GM21447 (cell line): ENCODE measurements at regions not wholly inside any gene's neighbourhood (a gene's known extent, or its start where the extent isn't known, plus 50 kb on each side); places are given as distances from the start of the nearest gene placed in this dataset.

Experiments
- ATAC-seq: cut with Tn5 transposase; IDR thresholded peaks from one replicate; pipeline ENCODE4 v1.9.1; 2021; ENCODE audit not compliant: unreplicated experiment

GRCh38 chr2:180110469-180110868 lies 103.4 kb upstream of the CWC22 start:
- ATAC-seq = no peak

GRCh38 chr2:180101846-180102245 lies 94.7 kb upstream of the CWC22 start:
- ATAC-seq = no peak

GRCh38 chr2:180099308-180099707 lies 92.2 kb upstream of the CWC22 start:
- no peak for ATAC-seq

DNA sequence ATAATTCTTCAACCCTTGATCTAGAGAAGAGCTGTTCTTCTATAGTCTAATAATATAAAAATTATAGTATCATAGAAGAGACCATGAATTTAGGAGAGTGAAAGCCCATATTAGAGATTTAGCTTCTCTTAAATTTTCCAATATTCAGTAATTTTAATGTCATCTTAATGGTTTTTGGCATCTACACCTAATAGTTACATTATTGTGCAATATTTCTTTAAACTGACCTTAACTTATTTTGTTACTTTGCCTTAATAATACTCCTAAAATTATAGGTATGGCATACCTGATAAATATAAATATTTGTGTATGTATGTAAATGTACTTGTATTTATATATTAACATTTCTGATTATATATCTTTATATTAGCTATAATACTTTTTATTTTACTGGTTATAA lies 78.0 kb upstream of the CWC22 start:
- no peak for ATAC-seq

- ATAC-seq = no peak
Observed at GRCh38 chr2:180077295-180077906, 70.3 kb upstream of the CWC22 start.

- no peak for ATAC-seq
Observed at GRCh38 chr2:180075870-180076269, 68.8 kb upstream of the CWC22 start.

DNA sequence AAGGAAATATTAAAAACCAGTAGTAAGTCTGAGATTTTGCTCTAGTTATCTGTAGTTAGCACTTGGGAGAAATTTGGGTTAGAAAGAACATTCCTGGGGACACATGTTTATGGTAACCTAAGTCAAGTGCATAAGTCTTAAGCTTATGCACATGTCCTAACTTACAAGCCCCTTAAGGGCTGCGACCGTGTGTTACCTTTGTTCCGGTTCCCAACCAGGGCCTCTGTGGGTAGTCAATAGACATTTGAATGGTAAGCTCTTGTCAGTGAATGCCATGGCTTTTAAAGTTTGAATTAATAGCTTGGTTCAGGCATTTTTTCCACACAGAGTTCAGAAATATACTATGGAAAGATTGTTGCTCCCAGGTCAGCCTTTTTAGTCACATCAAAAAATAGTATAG lies 64.7 kb upstream of the CWC22 start:
- ATAC-seq = no peak

- no peak for ATAC-seq
Observed at GRCh38 chr2:180063494-180064092, 56.5 kb upstream of the CWC22 start.

DNA sequence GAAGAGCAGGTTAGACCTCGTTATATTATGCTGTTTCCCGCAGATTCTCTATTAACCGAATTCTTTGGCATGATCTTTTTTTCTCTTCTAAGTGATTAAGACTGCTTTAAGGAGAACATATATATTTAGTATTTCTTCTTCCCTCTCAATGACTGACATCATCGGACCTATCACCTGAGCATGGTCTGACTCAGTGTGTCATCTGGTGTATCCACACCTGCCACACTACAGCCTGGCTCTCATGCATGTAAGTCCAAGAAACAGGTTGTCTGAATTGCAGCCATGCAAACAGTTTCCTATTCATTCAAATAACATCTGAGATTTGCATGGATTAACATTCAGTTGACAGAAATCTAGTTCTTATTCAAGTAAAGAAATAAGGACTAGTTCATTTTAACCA lies 55.1 kb upstream of the CWC22 start:
- no peak for ATAC-seq

DNA sequence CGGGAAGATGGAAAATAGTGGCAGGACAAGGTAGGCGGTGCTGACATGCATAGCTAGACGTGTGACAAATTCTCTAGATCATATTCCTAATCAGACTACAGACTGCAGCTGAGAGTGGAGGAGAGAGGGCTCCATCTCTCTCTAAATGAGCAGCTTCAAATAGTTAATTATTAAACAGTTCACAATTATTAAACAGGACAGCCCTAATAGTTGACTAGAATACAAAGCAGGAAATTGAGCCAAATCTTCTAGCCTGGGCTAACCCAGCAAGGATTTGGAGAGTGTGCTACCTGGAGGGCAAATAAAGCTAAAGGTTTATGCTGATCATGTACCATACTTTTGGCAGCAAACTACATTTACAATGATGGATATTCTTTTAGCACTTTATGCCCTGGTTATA lies 54.4 kb upstream of the CWC22 start:
- no peak for ATAC-seq

DNA sequence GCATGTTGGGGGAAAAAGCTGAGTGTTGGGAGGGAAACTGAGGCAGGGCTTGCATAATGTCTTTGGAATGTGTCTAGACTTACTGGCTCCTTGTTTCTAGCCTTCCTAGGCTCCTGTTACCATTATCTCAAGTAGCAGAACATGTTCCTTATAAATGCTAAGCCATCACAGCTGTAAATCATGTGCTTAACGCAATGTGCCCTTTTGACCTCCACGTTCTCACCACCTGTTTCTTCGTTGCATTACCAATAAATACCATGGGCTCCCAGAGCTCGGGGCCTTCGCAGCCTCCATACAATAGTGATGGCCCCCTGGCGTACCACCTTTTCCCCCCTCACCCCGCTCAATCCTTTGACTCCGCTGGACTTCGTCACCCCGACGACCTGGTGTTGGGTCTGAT lies 54.0 kb upstream of the CWC22 start:
- no peak for ATAC-seq

- no peak for ATAC-seq
Observed at GRCh38 chr2:180058993-180059392, 51.9 kb upstream of the CWC22 start.

DNA sequence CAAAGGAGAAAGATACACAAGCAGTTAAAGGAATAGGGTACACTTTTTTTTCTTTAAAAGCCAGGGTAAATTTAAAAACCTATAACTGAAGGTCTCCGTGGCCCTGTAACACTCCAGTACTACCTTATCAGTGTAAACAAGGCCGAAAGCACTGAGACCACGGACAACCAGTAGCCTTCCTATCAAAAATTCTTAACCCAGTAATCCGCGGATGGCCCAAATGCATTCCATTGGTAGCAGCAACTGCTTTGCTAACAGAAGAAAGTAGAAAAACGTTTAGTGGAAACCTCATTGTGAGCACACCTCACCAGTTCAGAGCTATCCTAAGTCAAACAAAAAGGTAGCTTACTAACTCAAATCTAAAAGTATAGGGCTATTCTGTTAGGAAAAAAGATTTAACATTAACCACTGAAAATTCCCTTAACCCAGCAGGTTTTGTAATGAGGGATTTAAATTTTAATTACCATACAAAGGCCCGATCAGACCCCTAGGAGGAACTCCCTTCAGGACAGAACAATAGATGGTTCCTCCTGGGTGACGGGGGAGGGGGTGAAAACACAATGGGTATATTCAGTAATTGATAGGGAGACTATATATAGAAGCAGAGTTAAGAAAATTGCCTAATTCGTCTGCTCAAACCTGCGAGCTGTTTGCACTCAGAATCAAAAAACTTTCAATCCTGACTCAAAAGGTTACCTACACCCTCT lies 50.8 kb upstream of the CWC22 start:
- ATAC-seq = no peak
